GM11168 (cell line): ENCODE measurements at regions not wholly inside any gene's neighbourhood (a gene's known extent, or its start where the extent isn't known, plus 50 kb on each side); places are given as distances from the start of the nearest gene placed in this dataset.

ENCODE experiments used
- in situ Hi-C: fragments of 300-500 bp; cut with MboI; formaldehyde crosslinking; loops from one replicate; pipeline ENCODE4 v1.12.0; 2022; ENCODE audit warnings: low sequenced_read_pairs; ENCODE audit not compliant: unreplicated experiment

GRCh38 chr20:3312940-3313682 is 74.1 kb upstream of the SLC4A11 start:
- in situ Hi-C loops: loop anchor here (10.0 kb wide), 1 partner anchor 98 kb away; no protein-coding TSS in a partner anchor

- in situ Hi-C loops: loop anchor here (10.0 kb wide), 1 partner anchor 97 kb away; no protein-coding TSS in a partner anchor
These were observed 72.6 kb upstream of the SLC4A11 start for GRCh38 chr20:3311623-3312022.

DNA sequence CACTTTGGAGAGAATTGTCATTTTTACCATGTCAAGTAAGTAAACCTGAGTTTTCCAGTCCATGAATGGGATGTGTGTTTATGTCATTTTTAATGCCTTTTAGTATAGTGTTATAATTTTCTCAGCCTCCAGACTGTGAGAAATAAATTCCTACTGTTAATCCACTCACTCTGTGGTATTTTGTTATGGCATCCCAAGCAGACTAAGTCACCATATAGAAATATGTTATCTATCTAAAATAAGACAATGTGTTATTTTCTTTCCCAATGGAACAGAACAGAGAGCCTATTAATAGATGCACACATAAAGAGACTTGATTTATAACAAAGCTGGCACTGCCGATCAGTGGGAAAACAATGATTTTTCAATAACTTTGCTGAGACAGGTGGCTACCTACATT is 70.2 kb upstream of the SLC4A11 start:
- in situ Hi-C loops: no loop called here

DNA sequence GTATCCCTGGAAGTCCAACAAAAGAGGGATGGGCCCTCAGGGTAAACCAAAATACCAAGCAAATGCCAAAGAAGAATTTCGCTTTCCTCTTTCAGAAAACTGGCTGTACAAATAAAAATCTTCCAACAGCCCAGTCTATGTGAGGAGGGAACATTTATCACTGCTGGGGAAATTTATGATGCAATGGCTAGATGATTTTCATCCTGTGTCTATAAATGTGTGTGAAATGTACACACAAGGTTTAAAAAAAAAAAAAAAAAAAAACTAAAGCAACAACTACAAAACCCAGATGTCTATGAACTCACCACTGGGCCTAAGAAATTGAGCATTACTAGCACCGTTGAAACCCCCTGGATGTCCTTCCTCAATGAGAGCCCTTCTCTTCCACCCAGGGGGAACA is 68.7 kb upstream of the SLC4A11 start:
- in situ Hi-C loops: no loop called here

GRCh38 chr20:3307078-3307477 is 68.1 kb upstream of the SLC4A11 start:
- in situ Hi-C loops: no loop called here

DNA sequence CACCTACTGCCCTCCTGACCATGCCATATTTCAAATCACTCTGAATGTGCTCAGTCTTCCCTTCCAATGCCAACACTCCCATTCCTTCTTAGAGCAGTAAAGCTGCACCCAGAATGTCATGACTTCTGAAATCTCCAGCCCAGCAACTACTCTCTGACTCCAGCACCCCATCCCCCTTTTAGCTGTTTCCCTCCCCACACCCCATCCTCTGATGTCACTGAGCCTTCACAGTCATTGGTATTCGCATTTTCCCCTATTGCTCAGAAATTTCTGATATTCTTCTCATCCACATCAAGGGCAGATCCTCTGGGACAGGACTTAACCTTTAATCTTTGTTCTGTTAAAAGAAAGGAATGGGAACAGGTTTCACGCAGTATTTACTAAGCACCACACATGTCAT is 67.1 kb upstream of the SLC4A11 start:
- in situ Hi-C loops: no loop called here

DNA sequence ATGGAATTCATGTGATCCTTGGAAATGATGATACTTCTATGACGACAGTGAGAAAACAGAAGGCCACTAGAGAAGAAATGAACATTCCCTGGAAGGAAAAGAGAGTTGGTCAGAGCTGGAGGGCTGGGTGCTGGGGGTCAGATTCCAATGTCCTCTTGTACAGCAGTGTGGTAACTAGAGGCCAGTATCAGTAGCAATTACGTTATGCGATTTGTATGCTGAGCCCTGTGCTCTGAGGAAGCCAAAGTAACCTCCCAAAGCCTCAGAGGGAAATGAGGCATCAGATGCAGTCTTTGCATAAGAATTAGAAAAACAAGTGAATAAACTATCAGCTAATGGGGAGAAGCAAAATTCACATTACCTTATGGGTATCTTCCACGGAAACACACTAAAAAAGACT is 65.5 kb upstream of the SLC4A11 start:
- in situ Hi-C loops: no loop called here

DNA sequence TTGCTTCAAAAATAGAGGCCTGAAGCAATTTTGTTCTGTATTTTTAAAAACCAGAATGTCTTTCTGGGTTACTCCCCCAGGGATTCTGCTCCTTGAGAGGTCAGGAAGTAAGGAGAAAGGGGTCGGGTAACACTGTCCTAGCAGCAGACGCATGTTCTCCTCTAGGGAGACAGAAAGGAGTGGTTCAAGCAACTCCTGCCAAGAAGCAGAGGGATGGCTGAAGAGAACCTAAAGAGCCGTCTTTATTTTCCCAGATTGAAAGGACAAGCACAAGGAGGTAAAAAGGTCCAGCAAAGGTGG is 58.0 kb upstream of the SLC4A11 start:
- in situ Hi-C loops: no loop called here

DNA sequence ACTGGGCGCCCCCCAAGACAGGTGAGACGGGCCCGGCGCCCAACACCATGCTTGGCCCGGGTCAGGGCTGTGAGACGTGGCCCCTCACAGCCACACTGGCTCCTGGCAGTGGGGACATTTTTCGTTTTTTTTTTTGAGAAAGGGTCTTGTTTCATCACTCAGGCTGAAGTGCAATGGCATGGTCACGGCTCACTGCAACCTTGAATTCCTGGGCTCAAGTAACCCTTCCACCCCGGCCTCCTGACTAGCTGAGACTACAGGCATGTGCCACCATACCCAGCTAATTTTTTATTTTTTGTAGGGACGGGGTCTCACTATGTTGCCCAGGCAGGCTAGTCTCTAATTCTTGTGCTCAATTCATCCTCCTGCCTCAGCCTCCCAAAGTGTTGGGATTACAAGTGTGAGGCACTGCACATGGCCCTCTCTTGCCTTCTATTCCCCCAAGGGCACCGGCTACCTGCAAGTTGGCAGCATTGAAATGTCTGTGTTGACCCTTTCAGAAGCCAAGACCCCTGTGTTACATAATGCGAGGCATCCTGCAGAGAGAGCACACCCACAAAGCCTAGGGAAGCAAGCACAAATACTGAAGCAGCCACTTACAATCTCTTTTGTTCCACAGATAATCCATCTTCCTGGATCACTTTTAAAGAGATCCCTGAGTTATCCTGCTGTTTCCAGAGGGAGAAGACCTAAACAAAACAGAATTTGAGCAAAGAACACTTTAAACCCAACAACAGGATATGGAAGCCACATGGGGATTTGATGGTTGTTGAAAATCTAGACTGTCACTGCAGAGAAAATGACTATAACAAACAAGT is 57.5 kb upstream of the SLC4A11 start:
- in situ Hi-C loops: no loop called here
